HG03558 (cell line): ENCODE measurements at regions not wholly inside any gene's neighbourhood (a gene's known extent, or its start where the extent isn't known, plus 50 kb on each side); places are given as distances from the start of the nearest gene placed in this dataset.

Experiments
- ATAC-seq: cut with Tn5 transposase; IDR thresholded peaks from one replicate; pipeline ENCODE4 v1.9.1; 2021; ENCODE audit warnings: moderate number of reproducible peaks; ENCODE audit not compliant: unreplicated experiment; ENCODE audit errors: extremely low read depth

GRCh38 chr2:165033402-165033801 is 78.1 kb upstream of the SLC38A11 start:
- no peak for ATAC-seq

- ATAC-seq, result no peak
Observed at GRCh38 chr2:165032559-165032958, 77.2 kb upstream of the SLC38A11 start.

- ATAC-seq, result no peak
Observed at GRCh38 chr2:165024199-165024598, 68.9 kb upstream of the SLC38A11 start.

- no peak for ATAC-seq
Observed at GRCh38 chr2:165022781-165023180, 67.5 kb upstream of the SLC38A11 start.

GRCh38 chr2:165017966-165018596 is 62.8 kb upstream of the SLC38A11 start:
- no peak for ATAC-seq

- ATAC-seq, result no peak
Observed at GRCh38 chr2:165016772-165017411, 61.6 kb upstream of the SLC38A11 start.

GRCh38 chr2:165015052-165015642 is 59.8 kb upstream of the SLC38A11 start:
- peak; percentile 88 for ATAC-seq

- ATAC-seq, result no peak
Observed at GRCh38 chr2:165013944-165014619, 58.8 kb upstream of the SLC38A11 start.

GRCh38 chr2:165011199-165011598 is 55.9 kb upstream of the SLC38A11 start:
- no peak for ATAC-seq

- no peak for ATAC-seq
Observed at GRCh38 chr2:165010556-165010955, 55.2 kb upstream of the SLC38A11 start.

GRCh38 chr2:165009466-165009865 is 54.1 kb upstream of the SLC38A11 start:
- no peak for ATAC-seq

GRCh38 chr2:165008730-165009315 is 53.5 kb upstream of the SLC38A11 start:
- ATAC-seq, result no peak

- no peak for ATAC-seq
Observed at GRCh38 chr2:165007161-165007744, 51.9 kb upstream of the SLC38A11 start.
